ENCODE measurements at regions not wholly inside any gene's neighbourhood (a gene's known extent, or its start where the extent isn't known, plus 50 kb on each side); places are given as distances from the start of the nearest gene placed in this dataset.

- TF ChIP-seq CTCF (IDR thresholded peaks at IDR 0.05) (no peak), POLR2A (IDR thresholded peaks at IDR 0.05) (no peak)
Measured at GRCh38 chr21:41671859-41672542, 94.9 kb downstream of the RIPK4 start.

All from thyroid gland (tissue), 4 donors.